ENCODE measurements at regions not wholly inside any gene's neighbourhood (a gene's known extent, or its start where the extent isn't known, plus 50 kb on each side); places are given as distances from the start of the nearest gene placed in this dataset.

DNA sequence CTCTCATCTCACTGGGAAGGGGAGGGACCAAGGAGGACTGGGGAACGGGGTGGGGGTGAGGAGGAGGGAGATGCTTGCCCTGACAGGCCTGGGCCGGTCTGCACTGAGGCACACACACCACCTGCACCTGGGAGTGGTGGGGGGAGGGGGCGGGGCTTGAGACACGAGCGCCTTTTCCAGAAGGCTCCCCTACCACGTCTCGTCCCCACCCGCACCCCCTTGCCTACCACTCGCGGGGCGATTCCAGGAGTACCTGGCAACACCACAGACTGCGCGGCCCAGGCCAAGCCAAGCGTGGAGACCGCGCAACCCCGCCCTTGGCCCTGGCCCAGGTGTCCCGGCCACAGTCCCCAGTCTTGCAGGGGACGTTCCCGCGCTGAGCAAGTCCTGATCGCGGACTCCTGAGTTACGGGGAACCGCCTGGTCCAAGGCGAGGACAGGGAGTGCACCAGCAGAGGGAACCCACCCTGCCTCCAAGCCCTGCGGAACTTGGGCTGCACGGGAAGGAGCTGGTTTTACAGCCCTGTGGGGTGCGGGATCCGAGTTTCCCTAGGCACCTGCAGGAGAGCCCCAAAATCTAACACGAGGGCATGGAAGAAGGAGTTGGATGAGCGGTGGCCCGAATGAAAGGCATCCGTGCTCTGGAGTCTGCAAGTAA lies 68.1 kb upstream of the SH3GL3 start:
- H2BK12ac ChIP-seq (ENCODE audit: insufficient read length, low read depth, low read length): no peak overlapping the region
- H3K27ac Mint-ChIP-seq: no peak overlapping the region; a peak in 1 of 7 replicates
- H3K4me2 ChIP-seq (ENCODE audit: insufficient read depth, insufficient read length, low read length): peak overlapping the region; percentile 9
- H3K14ac ChIP-seq (ENCODE audit: insufficient read depth, low read length): peak overlapping the region; percentile 43; the same call in 1 of the 2 replicates
- no peaks in the 10 kb centered on the region for H3K9me3 ChIP-seq (ENCODE audit: control insufficient read depth, low read depth, low read length)
- no peak overlapping the region for H2AFZ ChIP-seq (ENCODE audit: low read length)
- no peak overlapping the region for H2BK120ac ChIP-seq (ENCODE audit: low read depth, low read length, poor library complexity, severe bottlenecking)
- H3K4me1 Mint-ChIP-seq: peaks cover 9 to 26% of the 10 kb centered on the region in 2 experiments
- TF ChIP-seq, protein P1, sequence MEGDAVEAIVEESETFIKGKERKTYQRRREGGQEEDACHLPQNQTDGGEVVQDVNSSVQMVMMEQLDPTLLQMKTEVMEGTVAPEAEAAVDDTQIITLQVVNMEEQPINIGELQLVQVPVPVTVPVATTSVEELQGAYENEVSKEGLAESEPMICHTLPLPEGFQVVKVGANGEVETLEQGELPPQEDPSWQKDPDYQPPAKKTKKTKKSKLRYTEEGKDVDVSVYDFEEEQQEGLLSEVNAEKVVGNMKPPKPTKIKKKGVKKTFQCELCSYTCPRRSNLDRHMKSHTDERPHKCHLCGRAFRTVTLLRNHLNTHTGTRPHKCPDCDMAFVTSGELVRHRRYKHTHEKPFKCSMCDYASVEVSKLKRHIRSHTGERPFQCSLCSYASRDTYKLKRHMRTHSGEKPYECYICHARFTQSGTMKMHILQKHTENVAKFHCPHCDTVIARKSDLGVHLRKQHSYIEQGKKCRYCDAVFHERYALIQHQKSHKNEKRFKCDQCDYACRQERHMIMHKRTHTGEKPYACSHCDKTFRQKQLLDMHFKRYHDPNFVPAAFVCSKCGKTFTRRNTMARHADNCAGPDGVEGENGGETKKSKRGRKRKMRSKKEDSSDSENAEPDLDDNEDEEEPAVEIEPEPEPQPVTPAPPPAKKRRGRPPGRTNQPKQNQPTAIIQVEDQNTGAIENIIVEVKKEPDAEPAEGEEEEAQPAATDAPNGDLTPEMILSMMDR (conservative IDR thresholded peaks at IDR 0.05): no peak
- no peak overlapping the region for H3K27ac ChIP-seq (ENCODE audit: insufficient read length, low read depth, low read length)
- peaks cover 3% of the 10 kb centered on the region for H3K23me2 ChIP-seq (ENCODE audit: insufficient read length, low read depth, low read length, poor library complexity, severe bottlenecking)
- H3K23ac ChIP-seq (ENCODE audit: insufficient read length, low read depth, low read length): no peak overlapping the region
- peaks cover 16% of the 10 kb centered on the region for H3K27me3 Mint-ChIP-seq (ENCODE audit: low read depth)
- no peak overlapping the region for H2BK5ac ChIP-seq (ENCODE audit: insufficient read length, low read length)
- no peak overlapping the region for H4K91ac ChIP-seq (ENCODE audit: insufficient read length, low read depth, low read length)
- H2BK15ac ChIP-seq (ENCODE audit: low read depth, low read length): no peak overlapping the region
- H2BK20ac ChIP-seq (ENCODE audit: low read depth, low read length, poor library complexity, severe bottlenecking): no peak overlapping the region
- H3K79me2 ChIP-seq (ENCODE audit: insufficient read depth, low read length): no peaks in the 10 kb centered on the region
- no peaks in the 10 kb centered on the region for H3K27me3 ChIP-seq (ENCODE audit: insufficient read depth, low read length)
- H3K9ac ChIP-seq (ENCODE audit: extremely low read depth, insufficient read length, low read length): no peak overlapping the region
- H3K79me1 ChIP-seq (ENCODE audit: insufficient read depth, low read depth, low read length, poor library complexity, severe bottlenecking): no peaks in the 10 kb centered on the region
- H4K20me1 ChIP-seq (ENCODE audit: control insufficient read depth, insufficient read depth, insufficient read length): no peaks in the 10 kb centered on the region
- no peak overlapping the region for H2AK5ac ChIP-seq (ENCODE audit: insufficient read length, low read length)
- H3K56ac ChIP-seq (ENCODE audit: insufficient read length, low read depth, low read length): no peak overlapping the region
- H3K4me3 Mint-ChIP-seq: peak overlapping the region in 1 of 2 experiments; percentile 48; a peak in 2 of 5 replicates
- H3K9me3 Mint-ChIP-seq: peaks cover 3 to 4% of the 10 kb centered on the region in 2 experiments; a peak in 3 of 5 replicates
- H3K4me1 ChIP-seq (ENCODE audit: insufficient read depth, low read length): peaks cover 3% of the 10 kb centered on the region; the same call in 1 of the 2 replicates
- peaks cover 0 to 5% (median 4%) of the 10 kb centered on the region in 3 experiments; a peak in 3 of 7 replicates for H3K36me3 Mint-ChIP-seq (ENCODE audit: insufficient read depth in 1 of 3, low read depth in 3 of 3)
- DNase-seq: peak; percentile 67
- no peak overlapping the region for H3T11ph ChIP-seq (ENCODE audit: low read length)
- WGBS (ENCODE audit: extremely low coverage, insufficient read length, low lambda C conversion rate): no CpG with 5 or more reads among the region's 34 CpGs
- no peak overlapping the region for H3K4ac ChIP-seq (ENCODE audit: low read depth, low read length)
- H3K18ac ChIP-seq (ENCODE audit: insufficient read length, low read depth, low read length): peak overlapping the region; percentile 64
- no peak overlapping the region for H4K5ac ChIP-seq (ENCODE audit: insufficient read length, low read depth, low read length)
- no peak overlapping the region for H4K8ac ChIP-seq (replicated peaks; ENCODE audit: insufficient read length, low read depth, low read length)
